IMR-90 (cell line): ENCODE measurements at regions not wholly inside any gene's neighbourhood (a gene's known extent, or its start where the extent isn't known, plus 50 kb on each side); places are given as distances from the start of the nearest gene placed in this dataset.

Source experiments
- ATAC-seq: fragments of 200-7000 bp; cut with Tn5 transposase; 2 replicates; pipeline ENCODE4 v1.9.1; 2020; ENCODE audit warnings: low read depth, mild to moderate bottlenecking, moderate library complexity
- BruUV-seq: library from RNA; stranded (reverse); fragments of 400-500 nt; replicated peaks from 2 replicates; lab custom pipeline; 2021; lab: Mats Ljungman, UMichigan
- CTCF ChIA-PET: fragments of 300-600 bp; formaldehyde crosslinking; extraction: SDS; loops from one replicate; lab custom pipeline; 2021; ENCODE audit warnings: antibody characterized with exemption; lab: Yijun Ruan, JAX
- POLR2A ChIA-PET: fragments of 300-600 bp; sonication (Branson Sonifier 250); formaldehyde crosslinking; loops from one replicate; lab custom pipeline; 2022; ENCODE audit warnings: antibody characterized with exemption; ENCODE audit not compliant: unreplicated experiment; lab: Charles Lee
- DNase-seq: peaks from one replicate; pipeline ENCODE4 v3.0.0; 2013
- H2AFZ ChIP-seq: replicated peaks from 2 replicates; pipeline ENCODE3; 2013; ENCODE audit warnings: low read length, mild to moderate bottlenecking; ENCODE audit not compliant: poor library complexity
- H2AK5ac ChIP-seq: 2 replicates; pipeline ENCODE4 v1.6.1; 2013; ENCODE audit warnings: low read depth, low read length, inconsistent platforms
- H2AK9ac ChIP-seq: replicated peaks from 2 replicates; pipeline ENCODE3; 2013; ENCODE audit warnings: mild to moderate bottlenecking, low read depth, low read length, moderate library complexity; ENCODE audit not compliant: poor library complexity
- H2BK120ac ChIP-seq: 2 replicates; pipeline ENCODE4 v1.6.1; 2013; ENCODE audit warnings: low read depth, low read length, inconsistent platforms
- H2BK15ac ChIP-seq: 3 replicates; pipeline ENCODE4 v1.6.1; 2013; ENCODE audit warnings: low read depth, low read length, inconsistent platforms
- H2BK20ac ChIP-seq: 2 replicates; pipeline ENCODE4 v1.6.1; 2013; ENCODE audit warnings: low read depth, mild to moderate bottlenecking, inconsistent platforms, low read length, moderate library complexity
- H2BK5ac ChIP-seq: 2 replicates; pipeline ENCODE4 v1.6.1; 2013; ENCODE audit warnings: mild to moderate bottlenecking, low read depth, low read length, inconsistent platforms; ENCODE audit not compliant: poor library complexity, severe bottlenecking
- H3K14ac ChIP-seq: replicated peaks from 2 replicates; pipeline ENCODE4 v1.6.1; 2013; ENCODE audit warnings: low read depth, low read length, inconsistent platforms
- H3K18ac ChIP-seq: 2 replicates; pipeline ENCODE4 v1.6.1; 2013; ENCODE audit warnings: low read depth, low read length, control low read depth
- H3K23ac ChIP-seq: 2 replicates; pipeline ENCODE4 v1.6.1; 2013; ENCODE audit warnings: low read depth, low read length, inconsistent platforms
- H3K27ac ChIP-seq: 2 replicates; pipeline ENCODE4 v1.5.1; 2013; ENCODE audit warnings: mild to moderate bottlenecking, control low read depth, low read length; ENCODE audit not compliant: insufficient read depth
- H3K27me3 ChIP-seq: 2 replicates; pipeline ENCODE4 v1.6.1; 2013; ENCODE audit warnings: low read length; ENCODE audit not compliant: control insufficient read depth, insufficient read depth
- H3K36me3 ChIP-seq: 2 replicates; pipeline ENCODE4 v1.6.1; 2013; ENCODE audit warnings: low read length, mixed read lengths; ENCODE audit not compliant: control insufficient read depth, insufficient read depth
- H3K4ac ChIP-seq: 2 replicates; pipeline ENCODE4 v1.6.1; 2013; ENCODE audit warnings: low read depth, low read length, inconsistent platforms
- H3K4me1 ChIP-seq: 2 replicates; pipeline ENCODE4 v1.6.1; 2013; ENCODE audit warnings: low read length, mixed read lengths; ENCODE audit not compliant: control insufficient read depth, insufficient read depth
- H3K4me2 ChIP-seq: 2 replicates; pipeline ENCODE4 v1.6.1; 2013; ENCODE audit warnings: low read depth, mild to moderate bottlenecking, control low read depth, low read length, moderate library complexity
- H3K4me3 ChIP-seq: 2 replicates; pipeline ENCODE4 v1.5.1; 2013; ENCODE audit warnings: low read depth, mild to moderate bottlenecking, control low read depth, low read length, moderate library complexity; ENCODE audit not compliant: insufficient read depth
- H3K56ac ChIP-seq: 2 replicates; pipeline ENCODE4 v1.6.1; 2013; ENCODE audit warnings: low read length, inconsistent platforms; ENCODE audit not compliant: insufficient read depth; ENCODE audit errors: extremely low read depth
- H3K79me1 ChIP-seq, 2 experiments: 2 replicates each; pipeline ENCODE4 v1.6.1; 2013; ENCODE audit warnings: low read length in 2 of 2, inconsistent platforms in 1 of 2, low read depth in 1 of 2
- H3K9ac ChIP-seq: 2 replicates; pipeline ENCODE4 v1.6.1; 2013; ENCODE audit warnings: low read depth, low read length, control low read depth
- H3K9me1 ChIP-seq: 2 replicates; pipeline ENCODE4 v1.6.1; 2013; ENCODE audit warnings: low read length, inconsistent platforms; ENCODE audit not compliant: insufficient read depth
- H3K9me3 ChIP-seq: 2 replicates; pipeline ENCODE4 v1.6.1; 2013; ENCODE audit warnings: low read length; ENCODE audit not compliant: control insufficient read depth, insufficient read depth
- H4K20me1 ChIP-seq: 2 replicates; pipeline ENCODE4 v1.6.1; 2013; ENCODE audit warnings: low read length, inconsistent platforms; ENCODE audit not compliant: insufficient read depth
- H4K5ac ChIP-seq: 2 replicates; pipeline ENCODE4 v1.6.1; 2013; ENCODE audit warnings: mild to moderate bottlenecking, low read depth, low read length, control low read depth
- H4K8ac ChIP-seq, 2 experiments: 2 replicates each; pipeline ENCODE4 v1.6.1; 2013; ENCODE audit warnings: low read depth in 2 of 2, low read length in 2 of 2, control low read depth in 1 of 2, inconsistent platforms in 1 of 2
- H4K91ac ChIP-seq: 2 replicates; pipeline ENCODE4 v1.6.1; 2013; ENCODE audit warnings: low read depth, low read length, inconsistent platforms; ENCODE audit not compliant: insufficient read depth
- BHLHE40 ChIP-seq: fragments of 150-350 bp; IDR thresholded peaks from 2 replicates; pipeline ENCODE4 v1.6.1; 2016; ENCODE audit warnings: mild to moderate bottlenecking, low read depth, low read length
- CEBPB ChIP-seq: IDR thresholded peaks from 2 replicates; pipeline ENCODE4 v1.6.1; 2012; ENCODE audit warnings: low read depth, low read length, improper control_type of control experiment
- CHD1 ChIP-seq: IDR thresholded peaks from 2 replicates; pipeline ENCODE4 v1.6.1; 2012; ENCODE audit warnings: low read depth, low read length, improper control_type of control experiment
- ELK1 ChIP-seq: fragments of 150-350 bp; IDR thresholded peaks from 2 replicates; pipeline ENCODE4 v1.6.1; 2016; ENCODE audit warnings: low read depth, mild to moderate bottlenecking, low read length, moderate library complexity, borderline replicate concordance
- FOS ChIP-seq: fragments of 150-350 bp; IDR thresholded peaks from 2 replicates; pipeline ENCODE4 v1.6.1; 2016; ENCODE audit warnings: low read depth, low read length
- MAFK ChIP-seq: IDR thresholded peaks from 2 replicates; pipeline ENCODE4 v1.6.1; 2012; ENCODE audit warnings: low read depth, low read length, improper control_type of control experiment
- MAZ ChIP-seq: IDR thresholded peaks from 2 replicates; pipeline ENCODE4 v1.6.1; 2012; ENCODE audit warnings: low read depth, mild to moderate bottlenecking, low read length, improper control_type of control experiment, moderate library complexity, borderline replicate concordance
- MXI1 ChIP-seq: IDR thresholded peaks from 2 replicates; pipeline ENCODE4 v1.6.1; 2012; ENCODE audit warnings: low read depth, mild to moderate bottlenecking, low read length, moderate library complexity, borderline replicate concordance
- NFE2L2 ChIP-seq: fragments of 150-350 bp; IDR thresholded peaks from 2 replicates; pipeline ENCODE4 v1.6.1; 2016; ENCODE audit warnings: low read depth, mild to moderate bottlenecking, low read length
- POLR2A ChIP-seq: IDR thresholded peaks from 2 replicates; pipeline ENCODE4 v1.6.1; 2012; ENCODE audit warnings: mild to moderate bottlenecking, low read depth, low read length
- RAD21 ChIP-seq: IDR thresholded peaks from 2 replicates; pipeline ENCODE4 v1.6.1; 2012; ENCODE audit warnings: low read length, improper control_type of control experiment
- RCOR1 ChIP-seq: IDR thresholded peaks from 2 replicates; pipeline ENCODE4 v1.6.1; 2012; ENCODE audit warnings: mild to moderate bottlenecking, low read length, improper control_type of control experiment; ENCODE audit not compliant: insufficient replicate concordance
- RFX5 ChIP-seq: IDR thresholded peaks from 2 replicates; pipeline ENCODE4 v1.8.0; 2012; ENCODE audit warnings: low read depth, mild to moderate bottlenecking, low read length, moderate library complexity
- SMC3 ChIP-seq: fragments of 150-350 bp; IDR thresholded peaks from 2 replicates; pipeline ENCODE4 v1.6.1; 2016; ENCODE audit warnings: low read depth, mild to moderate bottlenecking, antibody characterized with exemption, low read length, moderate library complexity
- USF2 ChIP-seq: fragments of 150-350 bp; IDR thresholded peaks from 2 replicates; pipeline ENCODE4 v1.6.1; 2017; ENCODE audit warnings: mild to moderate bottlenecking, antibody characterized with exemption, low read length, low read depth
- WGBS, 2 experiments: methylation state at CpG; one replicate each; pipeline versions ENCODE4 v1.1.5 to v1.1.7; 2013; ENCODE audit warnings: missing lambda C conversion rate in 2 of 2; ENCODE audit not compliant: insufficient read length in 1 of 2; ENCODE audit errors: extremely low coverage in 2 of 2; 5-methylcytosine and 5-hydroxymethylcytosine counted together
- dilution Hi-C: fragments of 300-500 bp; cut with HindIII; formaldehyde crosslinking; loops from one replicate; pipeline ENCODE4 v1.14.3; 2018; ENCODE audit warnings: low sequenced_read_pairs; ENCODE audit not compliant: unreplicated experiment
- in situ Hi-C: fragments of 300-500 bp; cut with MboI; formaldehyde crosslinking; loops from 3 replicates; pipeline ENCODE4 v1.14.3; 2019; ENCODE audit warnings: low sequenced_read_pairs, inconsistent platforms, mixed read lengths
- intact Hi-C: fragments of 100-400 bp; cut with micrococcal nuclease; formaldehyde crosslinking; loops from 2 replicates; pipeline ENCODE4 v1.10.0; 2022
- TF ChIP-seq, protein P1 (sequence below): conservative IDR thresholded peaks from 2 replicates; pipeline ENCODE4 v1.5.1; 2012; ENCODE audit warnings: mild to moderate bottlenecking, low read depth, low read length, improper control_type of control experiment

GRCh38 chr2:15762449-15762848, 170.8 kb downstream of the DDX1 start:
- POLR2A ChIA-PET: no interaction called here
- peaks cover 25% of the 10 kb centered on the region for H3K9me3 ChIP-seq
- CTCF ChIA-PET: no interaction called here
- WGBS, 2 experiments: no CpG with 5 or more reads among the region's 3 CpGs
- dilution Hi-C loops (no loop called here), in situ Hi-C loops (no loop called here), intact Hi-C loops (no loop called here)
- no TSS peak for BruUV-seq
- H3K4ac ChIP-seq: no peak overlapping the region
- H2AK9ac ChIP-seq: no peak overlapping the region
- no peak overlapping the region for H2BK20ac ChIP-seq
- no peak overlapping the region for H3K56ac ChIP-seq
- no peak overlapping the region for H3K9ac ChIP-seq
- H4K20me1 ChIP-seq: no peaks in the 10 kb centered on the region
- no peaks in the 10 kb centered on the region for H3K27me3 ChIP-seq
- no peak overlapping the region for H4K5ac ChIP-seq
- no peak overlapping the region for H3K23ac ChIP-seq
- H3K4me1 ChIP-seq: no peaks in the 10 kb centered on the region
- no peak overlapping the region for H3K4me2 ChIP-seq
- H3K4me3 ChIP-seq: no peak overlapping the region
- H2BK5ac ChIP-seq: no peak overlapping the region
- ATAC-seq (no peak), DNase-seq (no peak)
- H3K79me1 ChIP-seq: no peaks in the 10 kb centered on the region
- H4K91ac ChIP-seq: no peak overlapping the region
- no peak overlapping the region for H3K18ac ChIP-seq
- H3K27ac ChIP-seq: no peak overlapping the region
- no peak overlapping the region for H2AK5ac ChIP-seq
- no peak overlapping the region for H4K8ac ChIP-seq
- H3K14ac ChIP-seq: no peak overlapping the region
- H3K36me3 ChIP-seq: no peaks in the 10 kb centered on the region
- H2AFZ ChIP-seq: no peak overlapping the region
- no peak overlapping the region for H2BK15ac ChIP-seq
- H2BK120ac ChIP-seq: no peak overlapping the region
- H3K9me1 ChIP-seq: no peaks in the 10 kb centered on the region
- TF ChIP-seq MAZ: no peak
- no peak for TF ChIP-seq SMC3
- no peak for TF ChIP-seq BHLHE40
- no peak for TF ChIP-seq RAD21
- no peak for TF ChIP-seq FOS
- no peak for TF ChIP-seq CEBPB
- TF ChIP-seq MXI1: no peak
- no peak for TF ChIP-seq NFE2L2
- TF ChIP-seq RFX5: no peak
- no peak for TF ChIP-seq MAFK
- TF ChIP-seq POLR2A: no peak
- TF ChIP-seq, protein P1, sequence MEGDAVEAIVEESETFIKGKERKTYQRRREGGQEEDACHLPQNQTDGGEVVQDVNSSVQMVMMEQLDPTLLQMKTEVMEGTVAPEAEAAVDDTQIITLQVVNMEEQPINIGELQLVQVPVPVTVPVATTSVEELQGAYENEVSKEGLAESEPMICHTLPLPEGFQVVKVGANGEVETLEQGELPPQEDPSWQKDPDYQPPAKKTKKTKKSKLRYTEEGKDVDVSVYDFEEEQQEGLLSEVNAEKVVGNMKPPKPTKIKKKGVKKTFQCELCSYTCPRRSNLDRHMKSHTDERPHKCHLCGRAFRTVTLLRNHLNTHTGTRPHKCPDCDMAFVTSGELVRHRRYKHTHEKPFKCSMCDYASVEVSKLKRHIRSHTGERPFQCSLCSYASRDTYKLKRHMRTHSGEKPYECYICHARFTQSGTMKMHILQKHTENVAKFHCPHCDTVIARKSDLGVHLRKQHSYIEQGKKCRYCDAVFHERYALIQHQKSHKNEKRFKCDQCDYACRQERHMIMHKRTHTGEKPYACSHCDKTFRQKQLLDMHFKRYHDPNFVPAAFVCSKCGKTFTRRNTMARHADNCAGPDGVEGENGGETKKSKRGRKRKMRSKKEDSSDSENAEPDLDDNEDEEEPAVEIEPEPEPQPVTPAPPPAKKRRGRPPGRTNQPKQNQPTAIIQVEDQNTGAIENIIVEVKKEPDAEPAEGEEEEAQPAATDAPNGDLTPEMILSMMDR: no peak
- TF ChIP-seq ELK1: no peak
- TF ChIP-seq USF2: no peak
- no peak for TF ChIP-seq RCOR1
- TF ChIP-seq CHD1: no peak
